Amniotic epithelial cell (primary cell): ENCODE measurements at regions not wholly inside any gene's neighbourhood (a gene's known extent, or its start where the extent isn't known, plus 50 kb on each side); places are given as distances from the start of the nearest gene placed in this dataset.

Experiments
- DNase-seq: peaks from one replicate; pipeline ENCODE4 v3.0.0-alpha.2; 2010; ENCODE audit warnings: low read depth

GRCh38 chr6:164151161-164152120, 736.9 kb downstream of the QKI start:
- no peak for DNase-seq

DNA sequence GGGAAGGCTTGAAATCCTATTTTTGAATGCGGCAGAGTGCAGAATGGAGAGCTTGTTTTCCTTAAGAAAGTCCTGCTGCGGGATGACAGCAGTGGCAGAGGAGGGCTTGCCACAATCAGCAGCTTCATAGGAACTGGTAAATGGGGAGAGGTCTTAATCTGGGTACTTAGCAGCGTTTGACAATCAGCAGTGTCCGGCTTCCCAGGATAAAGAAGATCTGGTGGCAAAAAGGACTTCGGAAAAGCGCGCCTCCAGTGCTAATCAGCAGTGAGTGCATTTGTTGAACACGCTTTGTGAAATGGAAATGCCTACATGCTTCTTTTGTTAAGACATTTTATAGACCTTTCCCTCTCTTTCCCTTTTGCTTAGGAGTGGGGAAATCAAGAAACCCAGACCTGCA, 735.7 kb downstream of the QKI start:
- DNase-seq: no peak

DNA sequence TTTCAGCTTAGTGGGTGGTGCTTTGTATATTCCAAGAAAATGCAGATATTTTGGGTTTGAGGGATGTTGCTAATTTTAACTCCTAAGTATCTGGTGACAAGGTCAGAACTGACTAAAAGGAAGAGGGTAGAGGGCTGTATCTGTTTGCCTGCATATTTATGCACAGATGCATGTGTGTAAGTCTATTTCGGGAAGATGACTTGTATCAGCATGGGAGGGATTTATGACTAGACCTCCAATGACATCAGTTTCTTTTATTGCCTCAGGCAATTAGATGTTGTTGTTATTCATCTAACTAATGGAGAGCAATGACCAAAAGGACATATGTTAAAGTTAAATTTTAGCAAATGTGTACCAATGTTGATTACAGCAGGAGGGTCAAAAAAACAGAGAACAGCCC, 734.3 kb downstream of the QKI start:
- DNase-seq: no peak

DNA sequence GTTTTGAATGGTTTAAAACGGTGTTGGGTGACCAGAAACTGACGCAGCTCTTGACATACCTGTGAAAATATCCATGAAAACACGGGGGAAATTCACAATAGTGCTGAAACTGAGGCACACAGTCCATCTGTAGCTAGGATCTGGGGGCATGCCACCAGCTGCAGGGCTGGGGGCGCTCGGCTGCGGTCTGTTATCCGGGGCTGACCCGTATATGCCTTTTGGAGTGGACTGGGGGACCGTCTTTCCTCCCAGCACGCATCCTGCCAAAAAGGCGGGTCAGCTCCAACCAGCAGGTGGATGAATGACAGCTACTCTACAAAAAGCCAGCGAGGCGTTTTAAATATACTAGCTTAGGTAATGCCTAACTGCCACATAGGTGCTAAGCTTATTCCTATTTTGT, 729.8 kb downstream of the QKI start:
- DNase-seq: no peak

DNA sequence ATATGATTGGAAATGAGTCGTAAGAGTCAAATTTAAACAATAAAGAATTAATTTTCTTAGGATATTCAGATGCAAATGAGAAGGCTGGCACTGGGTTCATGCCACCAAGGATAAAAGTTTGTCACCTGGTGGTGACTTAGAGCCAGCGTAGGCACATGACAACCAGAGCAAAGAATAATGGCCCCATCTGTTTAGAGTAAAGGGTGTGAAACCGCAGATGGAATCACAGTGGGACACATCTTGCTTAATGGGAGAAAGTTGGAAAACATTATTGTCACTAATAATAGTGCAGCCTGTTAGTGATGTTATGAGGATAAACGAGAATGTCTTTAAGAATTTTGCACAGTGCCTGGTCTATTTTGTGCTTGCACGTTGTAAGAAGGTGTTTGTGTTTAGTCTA, 727.8 kb downstream of the QKI start:
- no peak for DNase-seq

DNA sequence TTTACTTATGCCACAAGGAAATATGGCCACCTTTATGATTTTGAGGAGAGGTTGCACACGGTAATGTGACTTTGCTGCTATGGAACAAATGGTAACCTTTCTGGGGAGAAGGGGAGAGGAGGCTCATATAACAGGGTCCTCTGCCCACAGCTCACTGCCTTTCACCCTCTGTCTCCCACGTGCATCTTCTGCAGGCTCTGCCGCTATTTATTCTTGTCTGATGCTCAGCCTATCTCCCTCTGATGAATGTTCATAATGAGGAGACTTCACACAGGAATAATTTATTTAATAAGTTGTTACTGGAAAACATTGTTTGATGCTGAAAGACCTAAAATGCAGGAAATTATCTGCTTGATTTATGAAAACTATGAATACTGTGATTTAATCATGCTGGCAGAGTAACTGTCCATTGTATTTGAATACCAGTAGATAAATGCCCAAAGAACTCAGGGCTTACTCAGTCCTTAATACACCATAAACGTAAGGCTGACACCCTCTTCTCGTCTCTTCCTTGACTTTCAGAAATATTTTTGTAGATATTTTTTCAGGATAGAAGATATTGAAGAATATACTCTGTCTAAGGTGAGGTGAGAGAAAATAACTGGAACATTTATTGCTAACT, 721.1 kb downstream of the QKI start:
- DNase-seq: no peak

- DNase-seq: no peak
Observed at GRCh38 chr6:164133095-164133494, 718.6 kb downstream of the QKI start.

DNA sequence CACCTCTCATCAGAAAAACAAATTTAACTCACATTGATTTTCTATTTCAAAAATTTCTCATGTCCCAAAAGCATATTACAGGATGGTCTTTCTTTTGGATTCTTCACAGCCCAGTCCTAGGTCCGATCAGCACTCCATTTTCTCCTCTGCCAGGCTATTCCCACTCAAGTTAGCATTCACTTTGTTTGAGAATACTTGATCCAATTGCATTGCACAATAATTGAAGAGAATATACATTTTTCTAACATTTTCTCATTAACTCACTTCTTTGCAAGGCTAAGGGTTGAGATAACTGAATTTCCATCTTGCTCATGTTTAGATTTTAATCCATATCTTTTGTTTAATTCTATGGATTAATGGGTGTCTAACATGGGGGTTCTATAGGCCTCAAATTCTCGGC, 716.1 kb downstream of the QKI start:
- DNase-seq: no peak

- no peak for DNase-seq
Observed at GRCh38 chr6:164130151-164130550, 715.6 kb downstream of the QKI start.

GRCh38 chr6:164129218-164129617, 714.7 kb downstream of the QKI start:
- no peak for DNase-seq

DNA sequence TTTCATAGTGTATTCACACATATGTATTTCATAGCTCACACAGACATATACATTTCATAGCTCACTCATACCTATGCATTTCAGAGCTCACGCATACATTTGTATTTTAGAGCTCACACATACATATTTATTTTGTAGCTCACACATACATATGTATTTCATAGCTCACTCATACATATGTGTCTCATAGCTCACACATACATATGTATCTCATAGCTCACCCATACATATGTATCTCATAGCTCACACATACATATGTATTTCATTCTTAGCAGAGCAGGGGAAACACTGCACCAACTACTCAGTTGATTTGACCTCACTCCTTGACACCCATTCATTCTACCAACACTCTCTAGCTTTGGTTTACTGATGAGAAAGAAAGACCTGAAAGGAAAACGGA, 713.6 kb downstream of the QKI start:
- DNase-seq: no peak

GRCh38 chr6:164124986-164125385, 710.5 kb downstream of the QKI start:
- DNase-seq: no peak

- DNase-seq: no peak
Observed at GRCh38 chr6:164124473-164124872, 710.0 kb downstream of the QKI start.

DNA sequence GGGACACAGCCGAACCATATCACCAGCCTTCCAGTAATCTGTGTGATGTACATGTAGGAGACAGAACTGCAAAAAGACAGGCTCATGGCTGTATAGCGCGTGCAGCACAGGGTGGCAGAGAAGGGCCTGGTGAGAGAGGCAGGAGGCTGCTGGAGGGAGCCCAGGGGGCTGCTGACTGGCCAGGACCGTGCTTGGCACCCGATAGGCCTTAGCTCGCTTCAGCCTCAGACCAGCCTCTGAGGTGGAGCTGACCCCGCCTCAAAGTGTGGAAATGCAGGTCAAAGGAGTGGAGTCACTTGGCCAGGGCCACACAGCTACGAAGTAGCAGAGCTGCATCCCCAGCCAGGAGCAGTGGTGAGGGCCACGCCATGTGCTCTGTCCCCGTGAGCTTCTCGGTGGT, 707.6 kb downstream of the QKI start:
- DNase-seq: no peak

DNA sequence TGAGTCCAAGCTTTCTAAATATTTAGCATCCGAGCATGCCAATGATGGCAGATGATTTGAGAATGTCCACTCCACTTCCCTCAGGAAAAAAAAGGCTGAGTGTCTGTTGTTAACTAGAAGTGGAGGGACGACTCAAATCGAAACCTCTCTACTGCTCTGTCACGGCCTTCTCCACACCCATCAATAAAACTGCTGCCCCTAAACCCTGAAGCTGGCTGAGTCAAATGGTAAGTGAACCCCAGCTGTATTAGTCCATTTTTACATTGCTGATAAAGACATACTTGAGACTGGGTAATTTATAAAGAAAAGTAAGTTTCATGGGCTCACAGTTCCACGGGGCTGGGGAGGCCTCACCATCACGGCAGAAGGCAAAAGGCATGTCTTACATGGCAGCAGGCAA, 707.0 kb downstream of the QKI start:
- no peak for DNase-seq

DNA sequence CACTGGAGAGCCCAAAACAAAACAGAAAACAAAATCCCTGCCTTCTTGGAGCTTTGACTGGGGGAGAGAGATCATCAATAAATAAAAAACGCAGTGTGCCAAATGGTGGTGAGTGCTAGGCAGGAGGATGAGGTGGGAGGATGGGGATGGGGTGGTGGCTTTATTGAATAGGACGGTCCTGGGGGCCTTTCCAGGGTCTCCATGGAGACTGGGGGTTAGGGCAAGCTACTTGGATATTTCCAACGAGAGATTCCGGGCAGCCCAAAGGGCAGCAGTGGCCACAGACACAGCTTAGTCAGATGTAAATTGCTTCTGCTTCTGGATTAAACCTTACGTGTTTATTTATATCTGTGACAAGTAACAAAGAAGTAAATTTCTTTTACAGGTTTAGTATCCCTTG, 700.1 kb downstream of the QKI start:
- no peak for DNase-seq

GRCh38 chr6:164114051-164114450, 699.5 kb downstream of the QKI start:
- no peak for DNase-seq

GRCh38 chr6:164113637-164114036, 699.1 kb downstream of the QKI start:
- no peak for DNase-seq

DNA sequence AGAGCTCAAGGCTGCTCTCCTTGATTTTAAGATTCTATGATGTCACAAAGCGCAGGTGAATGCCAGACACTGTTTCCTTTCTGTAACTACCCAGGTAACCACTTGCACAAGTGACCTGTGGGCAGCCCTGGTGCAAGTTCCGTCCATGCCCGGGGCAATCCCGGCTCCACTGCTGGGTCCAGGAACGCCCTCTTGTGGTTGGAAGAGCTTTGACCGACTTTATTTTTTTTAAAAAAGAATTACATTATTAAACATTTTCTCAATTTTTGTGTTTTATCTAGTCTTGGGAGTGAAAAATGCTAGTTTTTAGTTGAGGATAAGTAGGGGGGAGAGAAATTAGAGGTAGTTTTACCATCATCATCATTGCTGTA, 695.2 kb downstream of the QKI start:
- no peak for DNase-seq

DNA sequence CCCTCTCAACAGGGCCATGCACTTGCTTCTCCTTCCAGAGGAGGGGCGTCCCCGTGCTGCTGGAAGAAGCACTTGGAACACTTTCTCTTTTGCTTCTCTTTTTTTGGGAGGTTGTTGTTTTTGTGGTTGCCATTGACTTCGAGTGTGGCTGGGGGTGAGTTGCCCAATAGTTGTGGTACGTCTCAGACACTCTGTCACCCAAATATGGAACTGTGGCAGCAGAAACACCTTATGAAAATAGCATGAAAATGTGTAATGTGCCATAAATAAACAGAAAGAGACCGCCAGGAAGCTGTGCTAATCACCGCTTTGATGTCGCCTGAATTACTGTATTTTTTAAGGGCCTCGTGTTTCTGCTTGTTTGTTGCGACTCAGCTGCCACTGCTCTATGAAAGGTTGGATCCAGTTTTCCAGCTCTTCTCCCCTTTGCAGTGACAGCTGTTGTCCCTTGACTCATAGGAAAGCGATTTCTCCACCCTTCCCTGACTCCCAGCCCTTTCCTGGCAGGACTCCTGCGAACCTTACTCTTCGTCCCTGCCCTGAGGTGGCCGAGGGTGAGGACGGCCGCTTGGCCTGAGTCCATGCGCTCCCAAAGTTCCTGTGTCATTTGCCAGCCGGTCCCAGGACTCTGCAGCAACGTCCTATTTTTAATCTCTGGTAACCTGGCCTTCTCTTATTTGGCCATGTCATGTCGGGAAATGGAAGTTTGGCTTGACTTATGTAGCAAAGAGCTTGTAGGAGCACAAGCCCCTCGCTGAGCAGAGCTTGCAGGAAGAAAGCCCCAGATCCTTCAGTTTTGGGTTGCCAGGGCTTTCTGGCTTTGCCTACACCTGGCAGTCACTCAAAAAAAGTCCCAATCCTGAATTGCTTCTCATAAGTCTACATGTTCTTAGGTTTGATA, 694.6 kb downstream of the QKI start:
- no peak for DNase-seq

GRCh38 chr6:164108092-164108491, 693.6 kb downstream of the QKI start:
- no peak for DNase-seq

DNA sequence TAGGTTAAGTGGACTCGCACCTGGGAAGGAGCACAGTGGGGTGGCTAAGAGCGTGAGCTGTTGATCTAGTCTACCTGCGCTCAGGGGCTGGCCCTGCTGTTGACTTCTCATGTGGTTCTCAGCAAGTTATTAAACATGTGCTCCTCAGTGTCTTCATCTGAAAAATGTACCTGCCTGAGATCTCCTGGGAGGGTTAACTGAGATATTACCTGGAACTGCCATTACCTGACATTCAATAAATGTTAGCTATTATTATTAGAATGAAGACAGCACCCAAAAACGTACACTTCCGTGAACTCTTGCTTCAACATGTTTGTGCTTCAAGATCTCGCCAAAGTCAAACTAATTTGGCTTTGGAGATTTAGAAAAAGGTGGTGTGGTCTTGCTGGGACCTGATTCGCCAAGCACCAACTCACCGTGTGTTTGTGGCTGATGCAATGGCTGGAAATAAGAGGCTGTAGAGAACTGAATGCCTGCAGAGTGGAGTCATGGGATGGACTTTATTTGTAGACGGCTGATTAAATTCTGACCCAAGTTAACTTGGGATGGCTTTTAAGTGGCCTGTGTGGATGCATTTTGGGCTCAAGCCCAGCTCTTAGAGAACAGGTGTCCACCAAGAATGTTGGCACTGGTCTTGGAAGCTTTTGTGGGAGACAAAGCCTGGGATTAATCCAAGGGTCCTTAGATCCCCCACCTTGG, 692.9 kb downstream of the QKI start:
- no peak for DNase-seq
